ENCODE measurements at regions not wholly inside any gene's neighbourhood (a gene's known extent, or its start where the extent isn't known, plus 50 kb on each side); places are given as distances from the start of the nearest gene placed in this dataset.
"Not testable (repeated sequence)": the region's sequence is repeated elsewhere in the genome, so short reads cannot be mapped to it uniquely, and the experiment has no call there.

DNA sequence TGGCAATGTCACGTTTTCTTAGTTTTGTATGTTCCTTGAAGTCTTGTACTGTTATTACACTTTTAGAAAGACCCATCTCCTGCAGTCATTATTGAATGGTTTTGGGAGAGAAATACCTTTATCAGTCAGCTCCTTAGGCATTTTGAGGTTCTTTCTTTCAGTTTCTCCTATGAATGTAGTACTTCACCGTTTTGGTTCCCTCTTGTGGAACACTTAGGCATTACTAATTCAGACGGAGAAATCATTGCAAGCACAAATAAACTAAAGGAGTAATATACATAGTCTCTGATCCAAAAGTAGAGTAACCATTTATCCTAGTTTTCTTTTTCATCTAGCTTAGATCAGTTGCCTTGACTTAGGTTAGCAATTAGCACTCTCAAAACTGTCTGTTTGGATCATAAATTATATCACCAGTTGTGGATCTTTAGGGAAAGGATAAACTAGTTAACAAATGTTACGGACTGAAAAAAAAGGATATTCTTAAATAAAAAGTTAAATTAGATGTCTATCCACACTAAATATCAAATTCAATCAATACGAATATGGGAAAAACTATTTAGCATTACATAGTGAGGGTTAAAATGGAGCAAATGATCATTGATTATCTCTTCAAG, 1538.3 kb upstream of the SEL1L start:
- ATAC-seq (ENCODE audit: poor library complexity) (no peak), DNase-seq (peak in 1 of 14 experiments; percentile 1)
- ChIA-PET CTCF (no interaction called here), POLR2A (no interaction called here)
- H3K27me3 ChIP-seq (ENCODE audit: control insufficient read depth in 1 of 2, insufficient read depth in 2 of 2, low read length in 2 of 2), result no peaks in the 10 kb centered on the region
- intact Hi-C loops (cut with DNase I, micrococcal nuclease), result no loop called here
- Mint-ChIP-seq H3K9me3 (peaks cover 18% of the 10 kb centered on the region), H3K27ac (no peak overlapping the region), H3K4me1 (ENCODE audit: low read depth) (no peaks in the 10 kb centered on the region), H3K27me3 (no peaks in the 10 kb centered on the region), H3K4me3 (no peak overlapping the region), H3K36me3 (ENCODE audit: low read depth) (no peaks in the 10 kb centered on the region)
- TF ChIP-seq, protein P1, sequence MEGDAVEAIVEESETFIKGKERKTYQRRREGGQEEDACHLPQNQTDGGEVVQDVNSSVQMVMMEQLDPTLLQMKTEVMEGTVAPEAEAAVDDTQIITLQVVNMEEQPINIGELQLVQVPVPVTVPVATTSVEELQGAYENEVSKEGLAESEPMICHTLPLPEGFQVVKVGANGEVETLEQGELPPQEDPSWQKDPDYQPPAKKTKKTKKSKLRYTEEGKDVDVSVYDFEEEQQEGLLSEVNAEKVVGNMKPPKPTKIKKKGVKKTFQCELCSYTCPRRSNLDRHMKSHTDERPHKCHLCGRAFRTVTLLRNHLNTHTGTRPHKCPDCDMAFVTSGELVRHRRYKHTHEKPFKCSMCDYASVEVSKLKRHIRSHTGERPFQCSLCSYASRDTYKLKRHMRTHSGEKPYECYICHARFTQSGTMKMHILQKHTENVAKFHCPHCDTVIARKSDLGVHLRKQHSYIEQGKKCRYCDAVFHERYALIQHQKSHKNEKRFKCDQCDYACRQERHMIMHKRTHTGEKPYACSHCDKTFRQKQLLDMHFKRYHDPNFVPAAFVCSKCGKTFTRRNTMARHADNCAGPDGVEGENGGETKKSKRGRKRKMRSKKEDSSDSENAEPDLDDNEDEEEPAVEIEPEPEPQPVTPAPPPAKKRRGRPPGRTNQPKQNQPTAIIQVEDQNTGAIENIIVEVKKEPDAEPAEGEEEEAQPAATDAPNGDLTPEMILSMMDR (IDR thresholded peaks at IDR 0.05), result no peak
- no peak overlapping the region for H3K27ac ChIP-seq (ENCODE audit: low read depth in 1 of 2, low read length in 2 of 2)
- no peaks in the 10 kb centered on the region for H3K36me3 ChIP-seq (ENCODE audit: insufficient read depth, low read length)
- no peaks in the 10 kb centered on the region for H3K9me3 ChIP-seq (ENCODE audit: control insufficient read depth in 1 of 2, insufficient read depth in 1 of 2, low read length in 2 of 2)
- H3K4me1 ChIP-seq (ENCODE audit: insufficient read depth, low read length), result no peaks in the 10 kb centered on the region
- no peak overlapping the region for H3K4me3 ChIP-seq (ENCODE audit: low read length)

DNA sequence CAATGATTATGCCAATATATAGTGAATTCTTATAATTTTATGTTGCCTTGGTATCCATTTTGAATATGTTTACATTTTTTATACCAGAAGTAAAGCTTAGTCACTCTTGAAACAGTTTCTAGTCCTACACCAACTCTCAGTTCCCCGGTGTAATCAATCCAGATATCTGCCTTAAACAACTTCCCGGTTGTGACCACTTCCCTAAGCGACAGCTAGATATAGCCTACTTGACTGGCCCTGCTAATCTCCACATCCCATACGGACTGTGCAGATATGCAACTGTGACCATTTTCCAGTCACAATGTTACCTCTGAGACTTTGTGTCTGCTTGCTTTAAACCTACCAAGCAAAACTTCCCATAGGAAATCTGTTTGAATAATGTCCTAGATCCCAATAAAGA, 1551.5 kb upstream of the SEL1L start:
- Mint-ChIP-seq H3K27ac (no peak overlapping the region), H3K27me3 (no peaks in the 10 kb centered on the region), H3K4me3 (no peak overlapping the region), H3K4me1 (ENCODE audit: low read depth) (no peaks in the 10 kb centered on the region), H3K36me3 (ENCODE audit: low read depth) (no peaks in the 10 kb centered on the region), H3K9me3 (peaks cover 15% of the 10 kb centered on the region)
- DNase-seq (no peak), ATAC-seq (ENCODE audit: poor library complexity) (no peak)
- Histone ChIP-seq H3K27me3 (ENCODE audit: control insufficient read depth in 1 of 2, insufficient read depth in 2 of 2, low read length in 2 of 2) (no peaks in the 10 kb centered on the region), H3K4me1 (ENCODE audit: insufficient read depth, low read length) (no peaks in the 10 kb centered on the region), H3K27ac (ENCODE audit: low read depth in 1 of 2, low read length in 2 of 2) (no peak overlapping the region), H3K36me3 (ENCODE audit: insufficient read depth, low read length) (no peaks in the 10 kb centered on the region), H3K9me3 (ENCODE audit: control insufficient read depth in 1 of 2, insufficient read depth in 1 of 2, low read length in 2 of 2) (peaks cover 0 to 7% of the 10 kb centered on the region in 2 experiments), H3K4me3 (ENCODE audit: low read length) (no peak overlapping the region)
- intact Hi-C loops (cut with DNase I, micrococcal nuclease), result no loop called here
- POLR2A ChIA-PET, result no interaction called here
- CTCF ChIA-PET, result no interaction called here
- TF ChIP-seq, protein P1 (IDR thresholded peaks at IDR 0.05), result no peak

GRCh38 chr14:83085725-83086124, 1552.1 kb upstream of the SEL1L start:
- ATAC-seq (ENCODE audit: poor library complexity) (no peak), DNase-seq (no peak)
- H3K4me3 Mint-ChIP-seq, result no peak overlapping the region
- Histone ChIP-seq H3K36me3 (ENCODE audit: insufficient read depth, low read length) (no peaks in the 10 kb centered on the region), H3K27me3 (ENCODE audit: control insufficient read depth in 1 of 2, insufficient read depth in 2 of 2, low read length in 2 of 2) (no peaks in the 10 kb centered on the region), H3K4me1 (ENCODE audit: insufficient read depth, low read length) (no peaks in the 10 kb centered on the region), H3K4me3 (ENCODE audit: low read length) (no peak overlapping the region), H3K27ac (ENCODE audit: low read depth in 1 of 2, low read length in 2 of 2) (no peak overlapping the region), H3K9me3 (ENCODE audit: control insufficient read depth in 1 of 2, insufficient read depth in 1 of 2, low read length in 2 of 2) (peaks cover 0 to 7% of the 10 kb centered on the region in 2 experiments)
- ChIA-PET CTCF (no interaction called here), POLR2A (no interaction called here)
- no peaks in the 10 kb centered on the region for H3K4me1 Mint-ChIP-seq (ENCODE audit: low read depth)
- peaks cover 19% of the 10 kb centered on the region for H3K9me3 Mint-ChIP-seq
- intact Hi-C loops (cut with DNase I, micrococcal nuclease), result no loop called here
- H3K27me3 Mint-ChIP-seq, result no peaks in the 10 kb centered on the region
- TF ChIP-seq, protein P1 (IDR thresholded peaks at IDR 0.05), result no peak
- no peak overlapping the region for H3K27ac Mint-ChIP-seq
- no peaks in the 10 kb centered on the region for H3K36me3 Mint-ChIP-seq (ENCODE audit: low read depth)

DNA sequence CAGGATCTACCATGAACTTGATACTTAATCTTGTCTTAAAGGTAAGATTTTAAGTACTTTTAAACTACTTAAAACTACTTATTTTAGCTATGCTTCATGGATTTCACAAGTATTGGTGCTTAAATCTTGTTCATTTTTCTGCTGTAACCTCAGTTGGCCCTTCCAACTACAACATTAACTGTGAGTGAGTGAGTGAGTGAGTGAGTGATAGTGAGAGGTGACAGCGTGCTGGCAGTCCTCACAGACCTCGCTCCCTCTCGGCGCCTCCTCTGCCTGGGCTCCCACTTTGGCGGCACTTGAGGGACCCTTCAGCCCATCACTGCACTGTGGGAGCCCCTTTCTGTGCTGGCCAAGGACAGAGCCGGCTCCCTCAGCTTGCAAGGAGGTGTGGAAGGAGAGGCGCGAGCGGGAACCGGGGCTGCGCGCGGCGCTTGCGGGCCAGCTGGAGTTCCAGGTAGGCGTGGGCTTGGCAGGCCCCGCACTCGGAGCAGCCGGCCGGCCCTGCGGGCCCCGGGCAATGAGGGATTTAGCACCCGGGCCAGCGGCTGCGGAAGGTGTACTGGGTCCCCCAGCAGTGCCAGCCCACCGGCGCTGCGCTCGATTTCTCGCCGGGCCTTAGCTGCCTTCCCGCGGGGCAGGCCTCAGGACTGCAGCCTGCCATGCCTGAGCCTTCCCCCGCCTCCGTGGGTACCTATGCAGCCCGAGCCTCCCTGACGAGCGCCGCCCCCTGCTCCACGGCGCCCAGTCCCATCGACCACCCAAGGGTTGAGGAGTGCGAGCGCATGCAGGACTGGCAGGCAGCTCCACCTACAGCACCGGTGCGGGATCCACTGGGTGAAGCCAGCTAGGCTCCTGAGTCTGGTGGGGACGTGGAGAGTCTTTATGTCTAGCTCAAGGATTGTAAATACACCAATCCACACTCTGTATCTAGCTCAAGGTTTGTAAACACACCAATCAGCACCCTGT, 1558.6 kb upstream of the SEL1L start:
- ATAC-seq (ENCODE audit: poor library complexity); H3K27me3 Mint-ChIP-seq; H3K4me3 Mint-ChIP-seq; H3K4me3 ChIP-seq (ENCODE audit: low read length); intact Hi-C loops (cut with DNase I, micrococcal nuclease); H3K27me3 ChIP-seq (ENCODE audit: control insufficient read depth in 1 of 2, insufficient read depth in 2 of 2, low read length in 2 of 2); H3K4me1 Mint-ChIP-seq (ENCODE audit: low read depth); H3K27ac ChIP-seq (ENCODE audit: low read depth in 1 of 2, low read length in 2 of 2); H3K27ac Mint-ChIP-seq; POLR2A ChIA-PET; H3K36me3 Mint-ChIP-seq (ENCODE audit: low read depth); CTCF ChIA-PET; H3K4me1 ChIP-seq (ENCODE audit: insufficient read depth, low read length); DNase-seq; H3K36me3 ChIP-seq (ENCODE audit: insufficient read depth, low read length): not testable (repeated sequence)
- H3K9me3 ChIP-seq (ENCODE audit: control insufficient read depth in 1 of 2, insufficient read depth in 1 of 2, low read length in 2 of 2), result peaks cover 0 to 14% of the 10 kb centered on the region in 2 experiments
- peaks cover 12% of the 10 kb centered on the region for H3K9me3 Mint-ChIP-seq

All from CD4-positive, alpha-beta T cell (primary cell).